ENCODE measurements at regions not wholly inside any gene's neighbourhood (a gene's known extent, or its start where the extent isn't known, plus 50 kb on each side); places are given as distances from the start of the nearest gene placed in this dataset.

DNA sequence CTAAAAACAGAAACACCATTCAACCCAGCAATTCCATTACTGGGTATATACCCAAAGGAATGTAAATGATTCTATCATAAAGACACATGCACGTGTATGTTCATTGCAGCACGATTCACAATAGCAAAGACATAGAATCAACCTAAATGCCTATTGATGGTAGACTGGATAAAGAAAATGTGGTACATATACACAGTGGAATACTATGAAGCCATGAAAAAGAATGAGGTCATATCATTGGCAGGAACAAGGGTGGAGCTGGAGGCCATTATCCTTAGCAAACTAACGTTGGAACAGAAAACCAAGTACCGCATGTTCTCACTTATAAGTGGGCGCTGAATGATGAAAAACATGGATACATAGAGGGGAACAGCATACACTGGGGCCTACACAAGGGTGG lies 77.2 kb upstream of the MYOCD start:
- no peak for DNase-seq (ENCODE audit: low spot score)

DNA sequence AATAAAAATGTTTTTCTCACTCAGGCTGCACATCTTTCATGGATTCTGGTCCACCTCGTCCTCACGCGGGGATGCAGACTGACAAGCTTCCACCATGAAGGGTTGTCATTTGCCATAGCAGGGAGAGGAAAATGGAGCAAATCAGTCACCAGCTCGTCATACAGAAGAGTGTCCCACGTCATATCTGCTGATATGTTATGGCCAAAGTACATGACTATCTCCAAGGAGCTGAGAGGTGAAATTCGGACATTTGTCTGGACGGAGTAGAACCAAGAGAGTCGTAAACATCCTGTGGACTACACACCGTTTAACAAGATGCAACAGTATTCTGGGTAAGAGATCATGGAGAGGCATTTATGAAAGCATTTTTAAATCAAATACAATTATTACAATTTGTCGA lies 75.3 kb upstream of the MYOCD start:
- no peak for DNase-seq (ENCODE audit: low spot score)

DNA sequence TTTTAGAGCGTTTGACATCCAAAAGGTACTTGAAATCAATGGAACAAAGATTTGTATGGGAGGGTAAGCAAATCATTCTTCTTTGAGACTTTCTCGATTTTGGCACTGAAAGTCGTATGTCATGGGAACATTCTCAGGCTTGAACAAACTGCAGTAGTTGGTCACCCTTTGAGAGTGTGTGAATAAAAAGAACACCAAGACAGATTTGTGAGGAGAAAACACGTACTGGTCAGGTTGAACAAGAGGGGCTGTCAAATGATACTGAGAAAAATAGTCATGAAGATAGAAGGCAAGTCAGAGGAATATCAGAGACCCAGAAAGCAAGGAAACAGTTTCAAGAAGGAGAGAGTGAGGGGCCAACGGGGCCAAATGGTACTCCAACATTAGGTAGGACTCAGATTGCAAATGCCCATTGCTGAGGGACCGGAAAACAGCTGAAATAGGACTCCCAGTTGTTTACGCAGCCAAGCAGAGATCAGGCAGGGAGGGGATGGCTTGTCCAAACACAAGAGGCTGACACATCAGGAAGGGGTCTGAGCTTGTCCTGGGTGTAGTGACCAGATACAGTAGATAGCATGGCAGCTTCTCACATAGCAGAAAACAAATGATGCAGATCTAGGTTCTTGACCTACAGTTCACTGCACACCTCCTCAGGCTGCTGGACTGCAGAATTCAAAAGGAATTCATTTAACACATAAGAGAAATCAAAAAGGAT lies 74.5 kb upstream of the MYOCD start:
- DNase-seq (ENCODE audit: low spot score), result no peak

DNA sequence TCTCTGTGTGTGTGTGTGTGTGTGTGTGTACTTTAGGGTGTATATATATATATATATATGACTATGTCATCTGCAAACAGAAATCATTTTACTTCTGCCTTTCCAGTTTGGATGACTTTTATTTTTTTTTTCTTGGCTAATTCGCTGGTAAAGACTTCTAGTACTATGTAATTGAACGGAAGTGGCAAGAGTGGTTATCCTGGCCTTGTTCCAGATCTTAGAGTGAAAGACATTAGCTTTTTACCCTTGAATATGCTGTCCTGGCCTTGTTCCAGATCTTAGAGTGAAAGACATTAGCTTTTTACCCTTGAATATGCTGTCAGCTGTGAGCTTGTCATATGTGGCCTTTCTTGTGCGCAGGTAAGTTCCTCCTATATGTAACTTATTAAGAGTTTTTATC lies 72.7 kb upstream of the MYOCD start:
- no peak for DNase-seq (ENCODE audit: low spot score)

DNA sequence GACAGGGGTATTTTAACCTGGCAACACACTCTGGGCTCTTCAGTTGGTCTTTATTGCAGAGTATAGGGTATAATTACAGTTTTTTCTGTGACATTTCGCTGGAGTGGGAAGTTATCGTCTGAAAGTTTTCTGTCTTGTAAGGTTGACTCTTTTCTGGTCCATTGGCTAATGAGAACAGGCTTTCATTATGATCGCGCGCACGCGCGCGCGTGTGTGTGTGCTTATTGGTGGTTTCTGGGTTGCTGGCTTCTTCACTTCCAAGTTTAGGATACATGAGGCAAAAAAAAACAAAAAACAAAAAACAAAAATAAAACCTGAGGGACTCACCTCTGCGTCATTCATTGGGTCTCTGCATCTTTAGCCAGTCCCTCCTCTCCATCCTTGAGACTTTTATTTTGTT lies 68.7 kb upstream of the MYOCD start:
- no peak for DNase-seq (ENCODE audit: low spot score)

DNA sequence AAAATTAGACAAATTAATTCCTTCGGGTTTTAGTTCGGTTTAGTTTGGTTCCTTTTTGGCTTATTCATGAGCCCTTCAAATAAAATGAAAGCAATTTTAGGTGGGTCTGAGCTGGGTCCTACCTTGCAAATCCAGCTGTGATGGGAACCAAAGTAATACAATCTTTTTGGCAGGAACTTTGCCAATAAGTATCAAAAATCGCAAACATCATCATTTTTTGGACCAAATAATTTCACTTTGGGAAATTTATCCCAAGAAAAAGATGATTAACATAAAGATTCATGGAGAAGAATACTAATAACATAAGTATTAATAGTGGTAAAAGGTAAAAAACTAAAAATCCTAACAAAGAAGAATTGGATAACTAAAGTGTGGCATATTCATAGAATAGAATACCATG lies 67.8 kb upstream of the MYOCD start:
- DNase-seq (ENCODE audit: low spot score), result no peak

DNA sequence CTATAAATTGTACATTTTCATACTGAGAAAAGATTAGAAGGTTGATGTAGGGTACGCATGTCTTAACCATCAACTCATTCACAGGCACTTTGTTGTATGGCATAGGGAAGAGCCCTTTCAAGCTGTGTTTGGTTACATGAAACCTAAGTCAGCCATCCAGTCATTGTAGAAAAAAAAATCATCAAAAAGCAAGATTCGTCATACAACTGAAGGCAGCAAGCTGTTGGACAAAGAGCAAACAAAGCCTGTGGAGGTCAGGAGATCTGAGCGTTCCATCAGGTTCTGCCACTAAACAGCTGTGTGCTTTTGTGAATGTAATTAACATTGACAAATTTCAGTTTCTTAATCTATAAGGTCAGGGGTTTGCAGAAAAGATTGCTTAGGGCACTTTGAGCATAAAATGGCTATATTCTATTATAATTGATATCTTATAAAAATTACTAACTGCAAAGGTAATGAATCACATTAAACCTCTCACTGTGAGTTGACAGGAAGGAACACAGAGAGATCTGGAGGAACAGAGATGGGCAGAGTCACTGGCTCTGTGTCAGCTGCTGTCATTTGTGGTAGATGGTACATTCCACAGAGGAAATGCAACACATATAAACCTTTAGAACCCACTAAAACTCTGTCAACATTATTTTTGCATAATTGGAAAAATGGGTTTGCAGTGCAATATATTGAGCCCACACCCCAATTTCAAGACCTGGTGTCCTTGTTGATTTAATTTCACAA lies 66.3 kb upstream of the MYOCD start:
- no peak for DNase-seq (ENCODE audit: low spot score)

DNA sequence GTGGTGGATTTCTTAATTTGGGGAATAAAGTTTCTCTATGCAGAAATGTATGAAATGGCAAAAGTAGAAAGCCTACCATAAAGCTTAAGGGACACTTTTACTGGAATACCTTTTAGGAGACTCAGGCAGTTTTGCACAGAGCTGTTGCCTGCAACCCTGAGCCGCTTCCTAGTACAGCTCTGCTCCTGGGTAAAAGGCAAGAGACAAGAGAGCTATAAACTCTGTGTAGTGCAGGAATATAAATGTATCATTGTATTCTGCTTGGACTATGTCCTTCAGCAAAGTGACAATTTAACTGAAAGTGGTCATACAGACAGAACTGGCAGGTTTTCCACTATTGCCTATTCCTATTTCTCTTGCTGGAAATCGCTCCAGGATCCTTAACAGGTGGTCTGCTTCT lies 65.3 kb upstream of the MYOCD start:
- DNase-seq (ENCODE audit: low spot score), result no peak

DNA sequence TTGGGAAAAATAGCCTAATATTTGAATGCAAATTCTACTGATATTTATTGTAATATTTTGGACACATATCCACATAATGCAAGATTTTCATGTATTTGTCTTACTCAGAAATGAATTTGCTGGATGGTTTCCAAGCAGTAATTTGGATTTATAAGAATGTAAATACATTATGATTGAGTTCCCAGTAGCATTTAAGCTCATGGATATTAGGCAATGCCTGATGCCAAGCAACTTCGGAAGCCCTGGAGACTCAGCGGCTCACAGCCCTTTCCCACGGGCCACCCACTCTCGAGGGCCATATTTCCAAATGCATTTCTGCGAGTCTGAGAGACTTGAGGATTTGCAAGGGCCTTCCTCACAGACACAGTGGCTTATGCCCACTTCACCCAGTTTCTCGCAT lies 62.1 kb upstream of the MYOCD start:
- DNase-seq (ENCODE audit: low spot score), result no peak

DNA sequence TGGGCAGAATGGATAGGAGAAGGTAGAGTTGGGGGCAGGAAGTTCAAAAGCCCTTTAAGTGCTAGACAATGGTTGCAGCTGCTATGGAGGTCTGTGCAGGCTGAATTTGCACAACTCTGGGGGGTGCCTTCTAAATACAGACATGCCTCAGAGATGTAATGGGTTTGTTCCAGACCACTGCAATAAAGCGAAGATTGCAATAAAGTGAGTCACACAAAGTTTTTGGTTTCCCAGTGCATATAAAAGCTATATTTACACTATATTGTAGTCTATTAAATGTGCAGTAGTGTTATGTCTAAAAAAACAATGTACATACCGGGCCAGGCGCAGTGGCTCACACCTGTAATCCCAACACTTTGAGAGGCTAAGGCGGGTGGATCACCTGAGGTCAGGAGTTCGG lies 60.5 kb upstream of the MYOCD start:
- no peak for DNase-seq (ENCODE audit: low spot score)

DNA sequence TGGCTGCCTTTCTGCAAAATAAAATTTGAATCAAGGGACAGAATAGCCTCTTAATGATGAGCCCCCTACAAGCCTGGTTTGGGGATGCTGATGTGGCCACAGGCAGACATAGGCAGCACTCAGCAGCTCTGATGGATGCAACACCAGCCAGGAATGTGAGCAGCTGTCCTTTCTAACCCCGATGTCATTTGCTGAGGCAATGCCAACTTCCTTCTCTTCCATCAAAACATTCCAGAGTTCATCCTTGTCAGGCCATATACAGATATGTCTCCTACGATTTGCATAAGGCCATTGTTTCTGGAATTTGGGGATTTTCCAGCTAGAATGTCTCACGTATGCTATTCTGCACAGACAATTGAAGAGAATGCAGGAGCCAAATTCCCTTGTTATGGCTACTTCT lies 52.1 kb upstream of the MYOCD start:
- peak; percentile 53 for DNase-seq (ENCODE audit: low spot score)

Measured in AG08396 (cell line).